GM23338 (cell line): ENCODE measurements at regions not wholly inside any gene's neighbourhood (a gene's known extent, or its start where the extent isn't known, plus 50 kb on each side); places are given as distances from the start of the nearest gene placed in this dataset.

Experiments
- CTCF ChIP-seq, 2 experiments: fragments of 200-600 bp in 1 of 2; sonication (generic) in 1 of 2; conservative IDR thresholded peaks; 2 replicates each; pipeline versions ENCODE4 v1.5.1 to v1.6.1; 2016 to 2017; ENCODE audit warnings: antibody characterized with exemption in 2 of 2, low read depth in 2 of 2, mild to moderate bottlenecking in 2 of 2, moderate library complexity in 1 of 2
- EZH2 ChIP-seq: fragments of 200-600 bp; sonication (generic); IDR thresholded peaks from one replicate; pipeline ENCODE4 v1.8.0; 2017; ENCODE audit warnings: antibody characterized with exemption, mild to moderate bottlenecking, low read depth; ENCODE audit not compliant: unreplicated experiment
- JUNB ChIP-seq: IDR thresholded peaks from one replicate; pipeline ENCODE4 v1.6.1; 2016; ENCODE audit warnings: antibody characterized with exemption; ENCODE audit not compliant: unreplicated experiment

- TF ChIP-seq CTCF (conservative IDR thresholded peaks at IDR 0.05; ENCODE audit: low read depth in 2 of 2), result no peak
- no peak for TF ChIP-seq EZH2
- no peak for TF ChIP-seq JUNB
Measured at GRCh38 chr9:7461791-7462190, 337.8 kb downstream of the DMAC1 start.
